Retinal pigment epithelial cell (primary cell): ENCODE measurements at regions not wholly inside any gene's neighbourhood (a gene's known extent, or its start where the extent isn't known, plus 50 kb on each side); places are given as distances from the start of the nearest gene placed in this dataset.
"Not testable (repeated sequence)": the region's sequence is repeated elsewhere in the genome, so short reads cannot be mapped to it uniquely, and the experiment has no call there.

ENCODE experiments used
- DNase-seq: peaks from one replicate; pipeline ENCODE4 v3.0.0-alpha.2; 2010; ENCODE audit warnings: low read depth
- H3K4me3 ChIP-seq: 2 replicates; pipeline ENCODE4 v1.5.1; 2011; ENCODE audit warnings: mild to moderate bottlenecking, low read length, control low read depth, moderate library complexity
- TF ChIP-seq, protein P1 (sequence below): conservative IDR thresholded peaks from 2 replicates; pipeline ENCODE4 v1.5.1; 2011; ENCODE audit warnings: low read depth, low read length, control low read depth, inconsistent platforms

DNA sequence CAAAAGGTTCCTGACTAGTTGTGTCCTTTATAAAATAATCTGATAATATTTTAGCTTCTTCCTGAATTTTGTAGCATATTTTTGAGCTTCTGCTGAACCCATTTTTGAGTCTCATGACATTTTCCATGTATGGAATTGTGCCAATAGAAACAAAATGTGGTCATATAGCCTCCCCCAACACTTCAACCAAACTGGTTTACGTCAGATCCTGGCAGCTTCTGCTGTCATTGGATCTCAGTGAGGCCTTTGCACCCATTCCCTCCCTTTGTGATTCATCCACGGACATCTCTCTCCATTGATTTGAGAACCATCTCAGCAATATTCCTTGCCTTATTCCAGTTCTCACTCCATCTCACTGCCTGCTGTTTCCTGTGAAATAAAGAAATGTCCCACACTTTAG, 128.0 kb downstream of the GPCPD1 start:
- TF ChIP-seq, protein P1, sequence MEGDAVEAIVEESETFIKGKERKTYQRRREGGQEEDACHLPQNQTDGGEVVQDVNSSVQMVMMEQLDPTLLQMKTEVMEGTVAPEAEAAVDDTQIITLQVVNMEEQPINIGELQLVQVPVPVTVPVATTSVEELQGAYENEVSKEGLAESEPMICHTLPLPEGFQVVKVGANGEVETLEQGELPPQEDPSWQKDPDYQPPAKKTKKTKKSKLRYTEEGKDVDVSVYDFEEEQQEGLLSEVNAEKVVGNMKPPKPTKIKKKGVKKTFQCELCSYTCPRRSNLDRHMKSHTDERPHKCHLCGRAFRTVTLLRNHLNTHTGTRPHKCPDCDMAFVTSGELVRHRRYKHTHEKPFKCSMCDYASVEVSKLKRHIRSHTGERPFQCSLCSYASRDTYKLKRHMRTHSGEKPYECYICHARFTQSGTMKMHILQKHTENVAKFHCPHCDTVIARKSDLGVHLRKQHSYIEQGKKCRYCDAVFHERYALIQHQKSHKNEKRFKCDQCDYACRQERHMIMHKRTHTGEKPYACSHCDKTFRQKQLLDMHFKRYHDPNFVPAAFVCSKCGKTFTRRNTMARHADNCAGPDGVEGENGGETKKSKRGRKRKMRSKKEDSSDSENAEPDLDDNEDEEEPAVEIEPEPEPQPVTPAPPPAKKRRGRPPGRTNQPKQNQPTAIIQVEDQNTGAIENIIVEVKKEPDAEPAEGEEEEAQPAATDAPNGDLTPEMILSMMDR, result no peak
- DNase-seq, result no peak
- no peak overlapping the region for H3K4me3 ChIP-seq

DNA sequence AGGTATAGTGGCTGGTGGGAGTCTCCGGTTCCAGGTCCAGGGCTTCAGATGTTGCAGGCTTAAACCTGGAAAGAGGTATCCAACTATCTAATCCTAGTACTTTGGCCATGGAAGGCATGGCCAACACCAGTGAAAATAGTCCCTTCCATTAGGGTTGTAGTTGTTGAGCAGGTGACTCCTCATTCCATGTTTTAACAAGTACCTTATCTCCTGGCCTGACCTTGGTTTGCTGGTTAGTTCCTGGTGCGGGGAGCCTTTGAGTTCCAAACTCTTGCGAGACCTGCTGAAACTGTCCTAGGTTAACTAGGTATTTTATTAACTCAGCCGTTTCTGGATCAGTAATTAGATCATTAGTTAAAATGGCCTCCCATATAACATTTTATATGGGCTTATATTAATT, 128.9 kb downstream of the GPCPD1 start:
- no peak overlapping the region for H3K4me3 ChIP-seq
- TF ChIP-seq, protein P1, result no peak
- no peak for DNase-seq

DNA sequence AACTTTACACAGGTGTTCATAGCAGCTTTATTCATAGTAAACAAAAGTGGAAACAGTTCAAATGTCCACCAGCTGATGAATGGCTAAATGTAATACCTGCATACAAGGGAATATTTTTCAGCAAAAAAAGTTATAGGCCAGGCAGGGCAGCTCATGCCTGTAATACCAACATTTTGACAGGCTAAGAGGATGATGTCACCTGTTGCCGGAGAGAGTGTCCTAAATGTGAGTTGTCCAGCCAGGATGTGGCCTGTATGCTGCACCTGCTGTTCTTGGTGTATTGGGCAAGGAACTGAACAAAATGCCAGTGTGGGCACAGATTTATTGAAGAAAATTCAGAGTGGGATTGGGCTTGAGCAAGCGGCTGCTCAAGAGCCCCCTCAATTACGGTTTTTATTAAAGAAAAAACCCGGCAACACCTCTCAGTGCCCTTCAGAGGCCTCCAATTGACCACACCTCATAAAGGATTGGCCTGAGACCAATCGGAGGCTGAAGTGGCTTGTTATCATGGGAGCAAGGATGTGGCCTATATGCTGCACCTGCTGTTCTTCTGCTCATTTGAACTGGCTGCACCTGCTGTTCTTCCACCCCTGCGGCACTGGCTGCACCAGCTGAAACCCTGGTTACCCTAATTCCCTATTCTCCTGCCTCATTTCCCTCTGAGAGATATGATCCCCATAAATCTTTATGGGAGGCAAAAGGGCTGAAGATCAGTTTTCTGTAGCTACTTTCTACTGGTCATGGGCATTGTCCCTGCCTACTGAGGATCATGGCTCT, 129.8 kb downstream of the GPCPD1 start:
- no peak overlapping the region for H3K4me3 ChIP-seq
- DNase-seq, result no peak
- TF ChIP-seq, protein P1, result no peak

DNA sequence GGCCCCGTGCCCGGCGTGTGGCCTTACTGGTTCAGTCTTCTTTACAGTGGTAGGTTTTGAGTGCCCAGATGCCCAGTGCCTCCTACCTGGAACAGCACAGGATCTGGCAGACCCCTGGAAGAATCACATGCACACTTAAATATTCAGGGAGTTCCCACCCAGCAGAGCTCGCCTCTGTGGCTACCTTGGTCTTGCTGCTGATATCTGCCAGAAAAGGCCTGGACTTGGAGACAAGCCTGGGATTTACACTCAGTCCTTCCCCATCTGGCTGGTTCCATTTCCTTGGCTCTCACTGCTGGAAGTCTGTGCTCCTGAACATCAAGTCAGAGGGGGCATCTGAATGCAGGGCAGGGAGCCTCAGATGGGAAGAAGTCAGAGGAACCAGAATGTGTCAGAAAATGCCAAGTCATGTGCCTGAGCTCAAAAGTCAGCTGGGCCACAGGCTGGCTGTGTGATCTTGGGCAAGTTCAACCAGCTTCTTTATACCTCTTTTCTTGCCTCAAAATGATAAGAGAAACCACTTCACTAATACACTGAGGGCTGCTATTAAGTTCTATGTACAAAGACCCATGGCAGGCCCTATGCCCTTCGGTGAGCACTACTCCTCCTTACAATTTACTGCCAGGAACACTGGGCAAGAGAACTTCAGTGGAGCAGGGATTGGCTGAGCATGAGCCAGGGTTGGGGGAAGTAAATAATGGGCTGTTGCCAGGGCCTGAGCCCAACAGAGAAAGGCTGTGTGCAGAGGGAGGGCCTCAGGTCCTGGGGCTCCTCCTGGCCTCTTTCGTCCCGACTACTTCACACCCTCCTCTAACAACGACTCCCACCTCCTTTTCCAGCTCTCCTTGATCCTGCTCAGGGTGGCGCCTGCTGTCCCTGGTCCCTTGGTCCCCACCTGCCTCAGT, 135.9 kb downstream of the GPCPD1 start:
- H3K4me3 ChIP-seq, result no peak overlapping the region
- TF ChIP-seq, protein P1, result no peak
- no peak for DNase-seq

DNA sequence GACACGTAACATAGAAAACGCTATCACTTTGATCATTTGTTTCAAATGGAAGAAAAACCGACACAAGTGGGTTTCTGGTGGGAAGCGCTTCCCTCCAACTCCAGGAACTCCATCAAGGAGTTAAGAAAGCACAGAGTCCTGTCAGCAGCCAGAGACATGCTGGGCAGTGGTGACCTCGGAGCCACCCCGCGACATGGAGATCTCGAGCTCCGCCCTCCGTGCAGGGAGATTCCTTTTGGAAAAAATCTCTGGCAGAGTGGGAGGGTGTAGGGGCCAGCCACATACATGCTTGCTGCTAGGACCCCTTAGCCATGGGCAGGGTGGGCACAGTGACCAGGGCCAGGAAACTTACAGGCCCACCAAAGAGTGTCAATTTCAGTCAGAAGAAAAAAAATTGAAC, 138.9 kb downstream of the GPCPD1 start:
- DNase-seq, H3K4me3 ChIP-seq: not testable (repeated sequence)

DNA sequence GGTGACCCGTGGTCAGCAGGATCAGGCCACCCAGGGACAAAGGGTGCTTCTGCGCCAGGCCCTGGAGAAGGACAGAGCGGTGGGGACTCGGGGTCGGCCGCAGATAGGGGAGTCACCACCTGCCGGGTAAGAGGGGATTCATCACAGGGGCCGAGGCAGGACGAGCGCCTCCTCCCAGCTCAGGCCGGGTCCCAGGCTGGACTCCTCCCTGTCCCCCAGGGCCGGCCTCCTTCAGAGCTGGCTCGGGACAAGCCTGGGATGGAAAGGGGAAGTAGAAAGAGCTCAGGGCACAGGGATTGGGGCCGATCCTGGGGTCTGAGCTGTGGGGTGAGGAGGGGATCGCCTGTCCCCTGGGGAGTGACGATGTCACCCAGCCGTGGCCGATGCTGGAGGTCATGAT, 139.4 kb downstream of the GPCPD1 start:
- DNase-seq, result no peak
- H3K4me3 ChIP-seq, result peak overlapping the region; percentile 29
- TF ChIP-seq, protein P1, result no peak

DNA sequence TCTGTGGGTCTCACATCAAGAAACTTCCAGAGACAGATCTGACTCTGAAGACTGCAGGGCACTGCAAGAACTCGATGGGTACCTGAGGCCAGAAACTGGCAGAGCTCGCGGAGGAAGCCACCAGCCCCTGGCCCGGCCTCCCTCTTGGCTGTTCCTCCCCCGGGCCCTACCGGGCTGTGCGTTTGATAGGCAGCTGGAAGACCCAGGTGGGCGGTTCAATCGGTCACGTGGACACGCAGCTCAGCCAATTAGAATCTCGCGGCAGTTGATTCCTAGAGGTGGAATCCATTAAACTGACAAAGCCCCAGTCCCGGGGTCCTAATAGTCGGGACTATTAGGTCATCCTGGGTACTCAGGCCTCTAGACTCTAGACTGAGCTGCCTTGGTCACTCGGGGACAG, 139.9 kb downstream of the GPCPD1 start:
- H3K4me3 ChIP-seq, result no peak overlapping the region
- TF ChIP-seq, protein P1, result no peak
- DNase-seq, result no peak
